Loucy (cell line): ENCODE measurements at regions not wholly inside any gene's neighbourhood (a gene's known extent, or its start where the extent isn't known, plus 50 kb on each side); places are given as distances from the start of the nearest gene placed in this dataset.

ENCODE experiments used
- H2AFZ ChIP-seq: fragments of 200-600 bp; sonication (generic); 2 replicates; pipeline ENCODE4 v1.6.0; 2016; ENCODE audit warnings: antibody characterized with exemption, mild to moderate bottlenecking, low read length, moderate library complexity
- H3F3A ChIP-seq: fragments of 200-600 bp; 2 replicates; pipeline ENCODE4 v1.6.0; 2016; ENCODE audit warnings: antibody characterized with exemption, low read depth, mild to moderate bottlenecking
- H3K27me3 ChIP-seq: fragments of 200-600 bp; sonication (generic); 2 replicates; pipeline ENCODE4 v1.6.1; 2014; ENCODE audit warnings: low read length, mild to moderate bottlenecking; ENCODE audit not compliant: insufficient read depth, poor library complexity, severe bottlenecking
- H3K36me3 ChIP-seq: fragments of 200-600 bp; sonication (generic); 2 replicates; pipeline ENCODE4 v1.6.1; 2016; ENCODE audit warnings: low read length; ENCODE audit not compliant: insufficient read depth
- H3K4me1 ChIP-seq: fragments of 200-600 bp; sonication (generic); 2 replicates; pipeline ENCODE4 v1.5.1; 2014; ENCODE audit warnings: low read length, mild to moderate bottlenecking; ENCODE audit not compliant: insufficient read depth, poor library complexity, severe bottlenecking
- H3K4me2 ChIP-seq: fragments of 200-600 bp; sonication (generic); 2 replicates; pipeline ENCODE4 v1.6.0; 2014; ENCODE audit warnings: antibody characterized with exemption, low read length, low read depth, mild to moderate bottlenecking; ENCODE audit not compliant: poor library complexity, severe bottlenecking
- H3K4me3 ChIP-seq: fragments of 200-600 bp; sonication (generic); 2 replicates; pipeline ENCODE4 v1.5.1; 2014; ENCODE audit warnings: low read length, mild to moderate bottlenecking, mixed read lengths; ENCODE audit not compliant: poor library complexity, severe bottlenecking
- H3K79me2 ChIP-seq: fragments of 200-600 bp; sonication (generic); 2 replicates; pipeline ENCODE4 v1.6.1; 2014; ENCODE audit warnings: low read length; ENCODE audit not compliant: insufficient read depth
- H3K9ac ChIP-seq: fragments of 200-600 bp; sonication (generic); 2 replicates; pipeline ENCODE4 v1.6.0; 2014; ENCODE audit warnings: mild to moderate bottlenecking, low read depth, low read length, moderate library complexity; ENCODE audit not compliant: poor library complexity, severe bottlenecking
- H3K9me2 ChIP-seq: fragments of 200-600 bp; sonication (generic); replicated peaks from 2 replicates; pipeline ENCODE4 v1.6.1; 2016; ENCODE audit warnings: low read depth, low read length, mixed read lengths
- H3K9me3 ChIP-seq: fragments of 200-600 bp; sonication (generic); 2 replicates; pipeline ENCODE4 v1.6.1; 2014; ENCODE audit warnings: mild to moderate bottlenecking, antibody characterized with exemption, low read length, low read depth; ENCODE audit not compliant: insufficient read depth
- H4K20me1 ChIP-seq: fragments of 200-600 bp; sonication (generic); 2 replicates; pipeline ENCODE4 v1.6.0; 2014; ENCODE audit warnings: antibody characterized with exemption, low read length, mild to moderate bottlenecking; ENCODE audit not compliant: insufficient read depth, poor library complexity, severe bottlenecking
- EZH2phosphoT487 ChIP-seq: fragments of 200-600 bp; IDR thresholded peaks from 2 replicates; pipeline ENCODE4 v1.6.1; 2018; ENCODE audit warnings: antibody characterized with exemption, mild to moderate bottlenecking, moderate library complexity, borderline replicate concordance
- TF ChIP-seq, protein P1 (sequence below): fragments of 200-600 bp; sonication (generic); conservative IDR thresholded peaks from 2 replicates; pipeline ENCODE4 v1.5.1; 2014; ENCODE audit warnings: mild to moderate bottlenecking, antibody characterized with exemption, low read length

GRCh38 chr9:23630488-23630887, 195.6 kb downstream of the ELAVL2 start:
- Histone ChIP-seq H3K4me2 (no peak overlapping the region), H3F3A (no peaks in the 10 kb centered on the region), H3K4me1 (no peaks in the 10 kb centered on the region), H3K36me3 (no peaks in the 10 kb centered on the region), H3K79me2 (no peaks in the 10 kb centered on the region), H3K9me2 (no peaks in the 10 kb centered on the region), H3K9ac (no peak overlapping the region), H4K20me1 (no peaks in the 10 kb centered on the region), H3K9me3 (no peaks in the 10 kb centered on the region), H3K27me3 (no peaks in the 10 kb centered on the region), H3K4me3 (no peak overlapping the region), H2AFZ (no peak overlapping the region)
- no peak for TF ChIP-seq EZH2phosphoT487
- TF ChIP-seq, protein P1, sequence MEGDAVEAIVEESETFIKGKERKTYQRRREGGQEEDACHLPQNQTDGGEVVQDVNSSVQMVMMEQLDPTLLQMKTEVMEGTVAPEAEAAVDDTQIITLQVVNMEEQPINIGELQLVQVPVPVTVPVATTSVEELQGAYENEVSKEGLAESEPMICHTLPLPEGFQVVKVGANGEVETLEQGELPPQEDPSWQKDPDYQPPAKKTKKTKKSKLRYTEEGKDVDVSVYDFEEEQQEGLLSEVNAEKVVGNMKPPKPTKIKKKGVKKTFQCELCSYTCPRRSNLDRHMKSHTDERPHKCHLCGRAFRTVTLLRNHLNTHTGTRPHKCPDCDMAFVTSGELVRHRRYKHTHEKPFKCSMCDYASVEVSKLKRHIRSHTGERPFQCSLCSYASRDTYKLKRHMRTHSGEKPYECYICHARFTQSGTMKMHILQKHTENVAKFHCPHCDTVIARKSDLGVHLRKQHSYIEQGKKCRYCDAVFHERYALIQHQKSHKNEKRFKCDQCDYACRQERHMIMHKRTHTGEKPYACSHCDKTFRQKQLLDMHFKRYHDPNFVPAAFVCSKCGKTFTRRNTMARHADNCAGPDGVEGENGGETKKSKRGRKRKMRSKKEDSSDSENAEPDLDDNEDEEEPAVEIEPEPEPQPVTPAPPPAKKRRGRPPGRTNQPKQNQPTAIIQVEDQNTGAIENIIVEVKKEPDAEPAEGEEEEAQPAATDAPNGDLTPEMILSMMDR, result no peak

- no peaks in the 10 kb centered on the region for H3K36me3 ChIP-seq
- H3K79me2 ChIP-seq, result no peaks in the 10 kb centered on the region
- H3K4me2 ChIP-seq, result no peak overlapping the region
- H3K4me3 ChIP-seq, result no peak overlapping the region
- H2AFZ ChIP-seq, result no peak overlapping the region
- TF ChIP-seq, protein P1, result no peak
- no peak for TF ChIP-seq EZH2phosphoT487
- H3K27me3 ChIP-seq, result no peaks in the 10 kb centered on the region
- no peaks in the 10 kb centered on the region for H4K20me1 ChIP-seq
- H3F3A ChIP-seq, result no peaks in the 10 kb centered on the region
- no peaks in the 10 kb centered on the region for H3K9me3 ChIP-seq
- H3K9me2 ChIP-seq, result no peaks in the 10 kb centered on the region
- H3K9ac ChIP-seq, result no peak overlapping the region
- H3K4me1 ChIP-seq, result no peaks in the 10 kb centered on the region
Measured at GRCh38 chr9:23635276-23635675, 190.8 kb downstream of the ELAVL2 start.

- no peak for TF ChIP-seq EZH2phosphoT487
- TF ChIP-seq, protein P1, result no peak
- H3K79me2 ChIP-seq, result no peaks in the 10 kb centered on the region
- no peaks in the 10 kb centered on the region for H3K4me1 ChIP-seq
- H3K36me3 ChIP-seq, result no peaks in the 10 kb centered on the region
- H3K27me3 ChIP-seq, result no peaks in the 10 kb centered on the region
- no peak overlapping the region for H3K4me3 ChIP-seq
- H3K9me2 ChIP-seq, result no peaks in the 10 kb centered on the region
- no peak overlapping the region for H3K4me2 ChIP-seq
- no peak overlapping the region for H3K9ac ChIP-seq
- H4K20me1 ChIP-seq, result no peaks in the 10 kb centered on the region
- H2AFZ ChIP-seq, result no peak overlapping the region
- no peaks in the 10 kb centered on the region for H3F3A ChIP-seq
- H3K9me3 ChIP-seq, result no peaks in the 10 kb centered on the region
Measured at GRCh38 chr9:23636199-23636598, 189.8 kb downstream of the ELAVL2 start.
